ENCODE measurements at regions not wholly inside any gene's neighbourhood (a gene's known extent, or its start where the extent isn't known, plus 50 kb on each side); places are given as distances from the start of the nearest gene placed in this dataset.

GRCh38 chr12:69150083-69150795, 89.1 kb upstream of the CPSF6 start:
- Histone ChIP-seq H3K36me3 (ENCODE audit: insufficient read depth, low read length) (no peaks in the 10 kb centered on the region), H3K27ac (ENCODE audit: low read depth, low read length, poor library complexity, severe bottlenecking) (no peak overlapping the region), H2AFZ (ENCODE audit: low read length) (no peak overlapping the region), H3K79me2 (ENCODE audit: insufficient read depth, low read depth, low read length) (no peaks in the 10 kb centered on the region), H3K9me3 (ENCODE audit: low read length) (no peaks in the 10 kb centered on the region), H3K4me3 (ENCODE audit: low read depth, low read length, poor library complexity, severe bottlenecking) (no peak overlapping the region), H4K20me1 (ENCODE audit: insufficient read depth, low read length) (no peaks in the 10 kb centered on the region), H3K4me1 (ENCODE audit: insufficient read depth, low read length, poor library complexity, severe bottlenecking) (peaks cover 4% of the 10 kb centered on the region), H3K4me2 (ENCODE audit: low read length) (no peak overlapping the region), H3K9me2 (ENCODE audit: insufficient read depth, low read length) (no peaks in the 10 kb centered on the region)
- intact Hi-C loops (cut with micrococcal nuclease; ENCODE audit: unreplicated experiment): loop anchor here (10.0 kb wide), 1 partner anchor 425 kb away; no protein-coding TSS in a partner anchor
- TF ChIP-seq, protein P1, sequence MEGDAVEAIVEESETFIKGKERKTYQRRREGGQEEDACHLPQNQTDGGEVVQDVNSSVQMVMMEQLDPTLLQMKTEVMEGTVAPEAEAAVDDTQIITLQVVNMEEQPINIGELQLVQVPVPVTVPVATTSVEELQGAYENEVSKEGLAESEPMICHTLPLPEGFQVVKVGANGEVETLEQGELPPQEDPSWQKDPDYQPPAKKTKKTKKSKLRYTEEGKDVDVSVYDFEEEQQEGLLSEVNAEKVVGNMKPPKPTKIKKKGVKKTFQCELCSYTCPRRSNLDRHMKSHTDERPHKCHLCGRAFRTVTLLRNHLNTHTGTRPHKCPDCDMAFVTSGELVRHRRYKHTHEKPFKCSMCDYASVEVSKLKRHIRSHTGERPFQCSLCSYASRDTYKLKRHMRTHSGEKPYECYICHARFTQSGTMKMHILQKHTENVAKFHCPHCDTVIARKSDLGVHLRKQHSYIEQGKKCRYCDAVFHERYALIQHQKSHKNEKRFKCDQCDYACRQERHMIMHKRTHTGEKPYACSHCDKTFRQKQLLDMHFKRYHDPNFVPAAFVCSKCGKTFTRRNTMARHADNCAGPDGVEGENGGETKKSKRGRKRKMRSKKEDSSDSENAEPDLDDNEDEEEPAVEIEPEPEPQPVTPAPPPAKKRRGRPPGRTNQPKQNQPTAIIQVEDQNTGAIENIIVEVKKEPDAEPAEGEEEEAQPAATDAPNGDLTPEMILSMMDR (conservative IDR thresholded peaks at IDR 0.05; ENCODE audit: low read length): no peak
- no peak for TF ChIP-seq EZH2phosphoT487 (IDR thresholded peaks at IDR 0.05; ENCODE audit: borderline replicate concordance, low read depth, low read length)
- DNase-seq (ENCODE audit: low spot score): no peak
- no TSS peak for BruUV-seq (replicated peaks)
- ChIA-PET CTCF (ENCODE audit: unreplicated experiment) (interaction anchor here (0.6 kb wide), 1 partner anchor 464 kb away, joined by 4 read pairs; no protein-coding TSS in a partner anchor), POLR2A (interaction anchor here (0.6 to 0.9 kb wide), 4 partner anchors 9 to 434 kb away, joined by 3 to 4 read pairs (median 3); no protein-coding TSS in a partner anchor)

DNA sequence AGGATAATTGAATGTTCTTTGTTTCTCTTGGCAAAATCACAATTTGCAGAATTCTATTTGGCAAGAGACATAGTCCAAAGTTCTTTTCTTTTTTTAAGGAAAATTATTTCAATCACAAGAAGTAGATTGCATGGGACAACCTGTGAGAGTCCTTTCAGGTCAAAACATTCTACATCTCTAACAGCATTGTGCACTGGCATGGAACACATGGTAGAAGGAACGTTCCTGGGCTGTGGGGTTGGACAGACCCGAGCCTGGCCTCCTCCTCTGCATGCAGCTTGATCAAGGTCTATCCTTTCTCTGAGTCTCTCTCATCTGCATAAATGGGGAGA, 88.6 kb upstream of the CPSF6 start:
- Histone ChIP-seq H3K27ac (ENCODE audit: low read depth, low read length, poor library complexity, severe bottlenecking) (no peak overlapping the region), H3K4me1 (ENCODE audit: insufficient read depth, low read length, poor library complexity, severe bottlenecking) (peaks cover 4% of the 10 kb centered on the region), H3K79me2 (ENCODE audit: insufficient read depth, low read depth, low read length) (no peaks in the 10 kb centered on the region), H3K4me3 (ENCODE audit: low read depth, low read length, poor library complexity, severe bottlenecking) (no peak overlapping the region), H2AFZ (ENCODE audit: low read length) (no peak overlapping the region), H4K20me1 (ENCODE audit: insufficient read depth, low read length) (no peaks in the 10 kb centered on the region), H3K9me2 (ENCODE audit: insufficient read depth, low read length) (no peaks in the 10 kb centered on the region), H3K9me3 (ENCODE audit: low read length) (no peaks in the 10 kb centered on the region), H3K4me2 (ENCODE audit: low read length) (no peak overlapping the region), H3K36me3 (ENCODE audit: insufficient read depth, low read length) (no peaks in the 10 kb centered on the region)
- DNase-seq (ENCODE audit: low spot score): no peak
- BruUV-seq (replicated peaks): no TSS peak
- intact Hi-C loops (cut with micrococcal nuclease; ENCODE audit: unreplicated experiment): loop anchor here (10.0 kb wide), 1 partner anchor 424 kb away; no protein-coding TSS in a partner anchor
- no peak for TF ChIP-seq EZH2phosphoT487 (IDR thresholded peaks at IDR 0.05; ENCODE audit: borderline replicate concordance, low read depth, low read length)
- TF ChIP-seq, protein P1 (conservative IDR thresholded peaks at IDR 0.05; ENCODE audit: low read length): no peak
- ChIA-PET CTCF (ENCODE audit: unreplicated experiment) (interaction anchor here (0.6 kb wide), 1 partner anchor 463 kb away, joined by 4 read pairs; no protein-coding TSS in a partner anchor), POLR2A (no interaction called here)

DNA sequence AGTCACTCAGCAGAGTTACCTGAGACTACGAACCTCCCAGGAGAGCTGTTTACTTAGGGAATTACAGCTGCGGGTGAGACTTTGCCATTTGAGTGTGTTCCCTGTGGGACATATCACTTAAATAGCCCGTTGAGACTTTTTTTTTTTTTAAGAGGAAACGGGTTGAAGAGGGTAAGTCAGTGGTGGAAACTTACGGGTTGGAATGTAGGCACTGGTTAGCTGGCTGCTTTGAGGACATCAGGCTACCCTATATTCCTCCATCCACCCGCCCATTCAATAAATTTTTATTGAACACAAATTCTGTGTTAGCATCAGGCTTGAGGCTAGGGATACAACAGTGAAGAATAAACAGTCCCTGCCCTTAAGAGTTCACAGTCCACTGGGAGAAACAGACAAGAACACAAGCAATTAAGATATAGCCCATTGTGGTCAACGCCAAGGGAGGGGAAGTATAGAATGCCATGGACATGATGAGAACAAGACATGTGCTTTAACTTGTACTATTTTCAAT, 88.1 kb upstream of the CPSF6 start:
- Histone ChIP-seq H3K27ac (ENCODE audit: low read depth, low read length, poor library complexity, severe bottlenecking) (no peak overlapping the region), H3K79me2 (ENCODE audit: insufficient read depth, low read depth, low read length) (no peaks in the 10 kb centered on the region), H3K36me3 (ENCODE audit: insufficient read depth, low read length) (no peaks in the 10 kb centered on the region), H3K9me2 (ENCODE audit: insufficient read depth, low read length) (no peaks in the 10 kb centered on the region), H2AFZ (ENCODE audit: low read length) (no peak overlapping the region), H3K4me2 (ENCODE audit: low read length) (no peak overlapping the region), H4K20me1 (ENCODE audit: insufficient read depth, low read length) (no peaks in the 10 kb centered on the region), H3K9me3 (ENCODE audit: low read length) (no peaks in the 10 kb centered on the region), H3K4me1 (ENCODE audit: insufficient read depth, low read length, poor library complexity, severe bottlenecking) (peaks cover 4% of the 10 kb centered on the region), H3K4me3 (ENCODE audit: low read depth, low read length, poor library complexity, severe bottlenecking) (no peak overlapping the region)
- CTCF ChIA-PET (ENCODE audit: unreplicated experiment): no interaction called here
- POLR2A ChIA-PET: no interaction called here
- no peak for TF ChIP-seq EZH2phosphoT487 (IDR thresholded peaks at IDR 0.05; ENCODE audit: borderline replicate concordance, low read depth, low read length)
- TF ChIP-seq, protein P1 (conservative IDR thresholded peaks at IDR 0.05; ENCODE audit: low read length): no peak
- no peak for DNase-seq (ENCODE audit: low spot score)
- intact Hi-C loops (cut with micrococcal nuclease; ENCODE audit: unreplicated experiment): loop anchor here (10.0 kb wide), 1 partner anchor 423 kb away; no protein-coding TSS in a partner anchor
- no TSS peak for BruUV-seq (replicated peaks)
